HG02840 (cell line): ENCODE measurements at regions not wholly inside any gene's neighbourhood (a gene's known extent, or its start where the extent isn't known, plus 50 kb on each side); places are given as distances from the start of the nearest gene placed in this dataset.
"Not testable (repeated sequence)": the region's sequence is repeated elsewhere in the genome, so short reads cannot be mapped to it uniquely, and the experiment has no call there.

ENCODE experiments used
- ATAC-seq: cut with Tn5 transposase; IDR thresholded peaks from one replicate; pipeline ENCODE4 v1.9.1; 2021; ENCODE audit warnings: mild to moderate bottlenecking, moderate library complexity, moderate number of reproducible peaks; ENCODE audit not compliant: unreplicated experiment, low FRiP score

DNA sequence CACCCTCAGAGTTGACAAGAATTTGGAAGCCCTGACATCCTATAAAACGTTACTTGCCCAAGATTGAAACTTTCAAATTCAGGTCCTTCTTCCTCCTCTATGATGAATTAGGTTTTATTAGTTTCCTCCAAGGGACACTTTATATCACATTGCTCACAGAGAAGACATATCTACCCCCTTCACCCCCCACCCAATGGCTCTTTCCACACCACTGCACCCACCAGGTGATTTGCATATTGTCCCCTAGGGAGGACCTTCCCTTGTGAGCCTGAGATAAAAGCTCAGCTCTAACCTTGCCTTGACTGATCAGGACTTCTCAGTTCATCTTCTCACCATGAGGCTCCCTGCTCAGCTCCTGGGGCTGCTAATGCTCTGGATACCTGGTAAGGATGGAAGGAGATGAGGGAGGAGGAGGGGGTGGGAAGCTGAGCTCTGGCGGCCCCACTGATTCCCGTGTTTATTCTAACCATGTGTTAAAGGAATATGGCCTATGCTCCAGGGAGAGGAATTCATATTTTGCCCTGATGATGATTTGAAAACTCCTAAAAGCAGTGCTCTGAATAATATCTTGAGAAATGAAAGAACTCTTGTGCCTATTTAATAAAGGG, 1255.8 kb downstream of the RPIA start:
- ATAC-seq, result not testable (repeated sequence)

DNA sequence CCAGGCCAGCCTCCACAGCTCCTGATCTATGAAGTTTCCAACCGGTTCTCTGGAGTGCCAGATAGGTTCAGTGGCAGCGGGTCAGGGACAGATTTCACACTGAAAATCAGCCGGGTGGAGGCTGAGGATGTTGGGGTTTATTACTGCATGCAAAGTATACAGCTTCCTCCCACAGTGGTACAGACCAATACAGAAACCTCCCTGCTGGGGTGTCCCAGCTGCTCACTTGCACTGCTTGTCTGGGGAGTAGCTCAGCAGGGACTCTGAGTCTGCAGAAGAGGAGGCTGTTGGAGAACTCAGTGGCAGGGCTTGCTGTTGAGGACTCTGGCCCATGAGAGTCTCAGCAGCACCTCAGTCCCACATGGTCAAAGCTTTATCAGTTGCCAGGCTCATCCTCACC, 1256.6 kb downstream of the RPIA start:
- ATAC-seq, result not testable (repeated sequence)

DNA sequence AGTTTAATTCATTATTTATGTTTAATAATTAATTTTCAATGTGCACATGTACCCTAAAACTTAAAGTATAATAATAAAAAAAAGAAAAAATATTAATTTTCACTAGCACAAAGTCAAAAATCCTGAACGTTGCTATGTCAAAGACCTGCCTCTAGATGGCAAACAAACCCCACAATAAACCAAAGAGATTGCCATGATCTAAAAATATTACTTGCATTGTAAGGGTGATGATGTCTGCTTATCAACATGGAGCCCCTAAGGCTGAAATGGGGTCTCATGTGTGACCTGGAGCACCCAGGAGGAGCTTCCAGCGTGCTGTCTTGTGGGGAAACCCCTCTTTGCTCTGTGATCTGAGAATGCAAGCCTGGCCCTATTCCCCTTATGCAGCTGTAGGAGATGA, 1259.3 kb downstream of the RPIA start:
- not testable (repeated sequence) for ATAC-seq

DNA sequence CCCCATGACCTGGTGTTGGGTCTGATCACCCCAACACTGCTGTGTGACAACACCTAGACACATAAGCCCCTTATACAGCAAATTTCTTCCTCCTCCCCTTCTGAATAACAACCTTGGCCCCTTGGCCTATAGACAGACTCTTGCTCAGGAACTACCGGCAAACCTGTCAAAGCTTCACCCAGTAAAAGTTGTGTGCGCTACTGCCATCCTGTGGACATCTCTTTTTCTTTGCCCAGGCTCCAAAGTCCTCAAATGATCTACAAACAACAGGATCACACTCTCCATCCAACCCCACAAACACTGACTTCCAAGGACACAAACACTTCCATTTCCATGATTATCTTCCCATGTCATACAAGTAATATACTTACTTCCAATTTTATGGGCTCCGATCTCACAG, 1265.8 kb downstream of the RPIA start:
- ATAC-seq, result not testable (repeated sequence)

DNA sequence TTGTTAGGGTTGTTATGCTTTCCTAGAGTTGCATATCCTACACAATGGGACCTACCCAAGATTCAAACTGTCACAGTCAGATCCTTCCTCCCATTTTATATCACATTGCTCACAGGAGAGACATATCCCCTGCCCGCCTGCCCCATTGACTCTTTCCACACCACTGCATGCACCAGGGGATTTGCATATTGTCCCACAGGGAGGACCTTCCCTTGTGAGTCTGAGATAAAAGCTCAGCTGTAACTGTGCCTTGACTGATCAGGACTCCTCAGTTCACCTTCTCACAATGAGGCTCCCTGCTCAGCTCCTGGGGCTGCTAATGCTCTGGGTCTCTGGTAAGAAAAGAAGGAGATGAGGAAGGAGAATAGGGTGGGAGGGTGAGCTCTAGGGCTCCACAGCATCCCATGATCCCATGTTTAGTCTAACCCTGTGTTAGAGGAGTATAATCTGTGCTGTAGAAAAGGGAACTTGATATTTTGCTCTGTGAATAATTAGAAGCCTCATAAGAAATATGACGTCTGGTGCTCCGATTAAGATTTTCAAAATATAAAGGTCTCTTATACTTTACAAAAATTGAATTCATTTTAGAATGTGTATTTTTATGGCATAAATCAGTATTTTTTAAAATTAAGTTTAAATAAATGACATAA, 1268.4 kb downstream of the RPIA start:
- not testable (repeated sequence) for ATAC-seq

DNA sequence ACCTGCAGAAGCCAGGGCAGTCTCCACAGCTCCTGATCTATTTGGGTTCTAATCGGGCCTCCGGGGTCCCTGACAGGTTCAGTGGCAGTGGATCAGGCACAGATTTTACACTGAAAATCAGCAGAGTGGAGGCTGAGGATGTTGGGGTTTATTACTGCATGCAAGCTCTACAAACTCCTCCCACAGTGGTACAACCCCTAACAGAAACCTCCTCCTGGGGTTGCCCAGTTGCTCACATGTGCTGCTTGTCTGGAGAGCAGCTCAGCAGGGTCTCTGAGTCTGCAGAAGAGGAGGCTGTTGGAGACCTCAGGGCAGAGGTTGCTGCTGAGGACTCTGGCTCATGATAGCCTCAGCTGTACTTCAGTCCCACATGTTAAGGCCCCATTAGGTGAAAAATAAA, 1269.1 kb downstream of the RPIA start:
- ATAC-seq, result not testable (repeated sequence)

DNA sequence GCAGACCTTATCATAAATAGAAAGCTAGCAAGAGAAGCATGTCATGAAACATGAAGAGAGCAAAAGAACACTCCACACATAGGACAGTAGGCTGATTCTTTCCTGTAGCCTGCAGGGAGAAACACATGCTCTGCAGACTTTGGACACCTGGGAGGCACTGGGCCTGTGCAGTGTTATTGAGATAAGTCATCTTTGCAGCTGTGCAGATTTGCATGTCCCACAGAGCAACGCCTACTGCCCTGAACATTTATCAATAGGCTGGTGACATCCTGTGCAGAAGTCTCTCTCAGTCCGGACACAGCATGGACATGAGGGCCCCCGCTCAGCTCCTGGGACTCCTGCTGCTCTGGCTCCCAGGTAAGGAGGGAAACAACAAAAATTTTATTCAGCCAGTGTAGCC, 1277.1 kb downstream of the RPIA start:
- ATAC-seq, result not testable (repeated sequence)

DNA sequence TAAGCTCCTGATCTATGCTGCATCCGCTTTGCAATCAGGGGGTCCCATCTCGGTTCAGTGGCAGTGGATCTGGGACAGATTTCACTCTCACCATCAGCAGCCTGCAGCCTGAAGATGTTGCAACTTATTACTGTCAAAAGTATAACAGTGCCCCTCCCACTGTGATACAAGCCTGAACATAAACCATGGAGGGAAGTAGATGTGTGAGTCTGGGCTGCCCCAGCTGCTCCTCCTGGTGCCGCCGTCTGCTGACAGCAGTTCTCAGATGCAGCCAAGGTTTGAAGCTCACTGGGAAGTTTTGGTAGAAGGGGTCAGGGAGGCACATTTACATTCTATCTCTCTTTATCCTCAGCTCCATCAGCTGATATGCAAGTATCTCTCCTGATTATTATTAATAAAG, 1277.7 kb downstream of the RPIA start:
- not testable (repeated sequence) for ATAC-seq

DNA sequence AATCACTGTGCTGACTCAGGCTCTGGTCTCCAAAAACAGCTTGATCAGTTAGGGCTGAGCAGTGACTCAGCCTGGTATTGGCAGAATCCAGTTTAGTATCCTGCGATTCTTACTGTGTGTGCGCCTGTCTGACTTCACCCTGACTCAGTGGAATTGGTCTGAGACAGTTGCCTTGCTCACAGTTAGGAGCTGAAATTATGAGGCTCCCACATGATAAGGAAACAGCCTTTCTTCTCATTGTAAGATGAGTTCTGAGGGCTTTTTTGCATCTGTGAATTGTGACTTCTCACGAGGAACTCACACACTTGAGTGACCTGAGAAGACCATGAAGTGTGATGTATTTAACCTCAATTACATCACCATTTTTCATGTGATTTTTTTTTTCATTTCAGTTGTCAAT, 1282.4 kb downstream of the RPIA start:
- ATAC-seq, result not testable (repeated sequence)

DNA sequence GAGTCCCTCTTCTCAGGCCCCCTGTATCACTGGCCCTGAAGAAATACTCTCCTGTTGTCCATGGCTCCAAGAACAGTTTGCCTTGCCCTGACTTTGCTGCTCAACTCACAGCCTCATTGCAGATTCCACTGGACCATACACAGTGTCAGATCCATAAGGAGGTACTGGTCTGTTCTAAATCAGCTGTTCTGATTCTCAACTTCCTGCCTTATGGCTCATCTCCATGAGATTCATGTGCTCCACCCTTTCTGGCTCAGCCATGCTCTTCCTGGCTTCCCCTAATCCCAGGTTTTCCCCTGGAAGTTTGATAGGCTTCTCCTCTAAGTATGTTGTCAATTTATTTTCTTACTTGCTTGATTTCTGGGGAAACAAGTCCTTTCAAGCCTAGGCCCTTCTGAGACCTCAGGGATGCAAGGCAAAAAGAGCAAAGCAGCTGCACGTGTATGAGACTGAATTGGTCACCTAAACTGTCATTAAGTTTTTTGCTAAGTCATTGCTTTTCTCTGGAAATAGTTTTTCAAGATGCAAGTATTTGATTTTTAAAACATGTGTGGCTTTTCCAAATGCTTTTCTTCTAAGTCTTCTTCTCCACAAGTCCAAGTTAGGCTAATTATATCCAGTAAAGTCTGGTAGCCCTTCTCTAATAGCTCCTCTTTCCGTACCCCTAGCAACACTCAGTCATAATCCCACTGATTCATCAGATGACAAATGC, 1288.5 kb downstream of the RPIA start:
- not testable (repeated sequence) for ATAC-seq

DNA sequence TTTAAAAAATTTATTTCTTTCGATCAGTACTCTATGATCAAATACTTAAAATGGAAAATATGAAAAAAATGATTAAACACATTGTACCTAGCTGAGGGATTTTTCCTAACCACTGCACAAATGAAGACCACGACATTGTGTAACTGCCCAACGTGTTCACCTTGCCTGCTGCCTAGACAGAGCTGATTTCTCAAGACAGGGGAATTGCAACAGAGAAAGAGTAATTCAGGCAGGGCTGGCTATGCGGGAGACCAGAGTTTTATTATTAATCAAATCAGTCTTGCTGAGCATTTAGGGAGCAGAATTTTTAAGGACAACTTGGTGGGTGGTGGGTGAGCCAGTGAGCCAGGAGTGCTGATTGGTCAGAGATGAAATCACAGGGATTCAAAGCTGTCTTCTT, 1290.8 kb downstream of the RPIA start:
- not testable (repeated sequence) for ATAC-seq

DNA sequence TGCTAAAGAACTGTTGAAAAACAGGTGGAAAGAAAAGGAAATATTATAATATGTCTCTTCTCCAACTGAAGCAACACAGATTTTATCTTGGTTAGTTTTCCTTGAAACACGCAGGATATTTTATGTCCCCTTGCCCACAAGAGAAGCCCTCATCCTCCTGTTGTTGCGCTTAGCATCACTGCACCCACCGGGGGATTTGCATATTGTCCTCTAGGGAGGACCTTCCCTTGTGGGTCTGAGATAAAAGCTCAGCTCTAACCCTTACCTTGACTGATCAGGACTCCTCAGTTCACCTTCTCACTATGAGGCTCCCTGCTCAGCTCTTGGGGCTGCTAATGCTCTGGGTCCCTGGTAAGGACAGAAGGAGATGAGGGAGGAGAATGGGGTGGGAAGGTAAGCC, 1294.2 kb downstream of the RPIA start:
- ATAC-seq, result not testable (repeated sequence)

DNA sequence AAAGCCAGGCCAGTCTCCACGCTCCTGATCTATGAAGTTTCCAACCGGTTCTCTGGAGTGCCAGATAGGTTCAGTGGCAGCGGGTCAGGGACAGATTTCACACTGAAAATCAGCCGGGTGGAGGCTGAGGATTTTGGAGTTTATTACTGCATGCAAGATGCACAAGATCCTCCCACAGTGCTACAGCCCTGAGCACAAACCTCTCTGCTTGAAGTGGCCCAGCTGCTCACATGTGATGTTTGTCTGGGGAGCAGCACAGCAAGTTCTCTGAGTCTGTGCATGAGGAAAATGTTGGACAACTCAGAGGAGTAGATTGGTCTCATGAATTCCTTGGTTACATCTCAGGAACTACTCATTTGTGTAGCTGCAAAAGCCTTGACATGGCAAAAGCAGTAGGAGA, 1295.1 kb downstream of the RPIA start:
- ATAC-seq, result not testable (repeated sequence)

DNA sequence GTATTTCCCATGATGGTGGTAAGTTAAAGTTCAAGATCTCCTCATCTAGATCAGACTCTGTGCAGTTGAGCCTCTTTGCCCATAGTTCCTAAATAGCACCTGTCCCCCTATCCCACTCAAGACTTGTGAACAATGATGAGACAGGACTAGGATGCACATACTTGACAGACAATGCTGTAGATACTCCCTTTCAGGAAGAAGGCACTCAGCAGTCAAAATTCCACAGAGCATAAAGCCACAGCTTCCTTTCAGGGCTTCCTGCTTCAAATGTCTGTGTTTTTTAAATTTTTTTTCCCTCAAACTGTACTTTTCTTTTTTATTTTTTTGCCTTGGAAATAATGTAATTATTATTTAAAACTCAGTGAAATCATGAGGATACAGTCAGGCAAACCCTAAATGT, 1305.3 kb downstream of the RPIA start:
- ATAC-seq, result not testable (repeated sequence)

DNA sequence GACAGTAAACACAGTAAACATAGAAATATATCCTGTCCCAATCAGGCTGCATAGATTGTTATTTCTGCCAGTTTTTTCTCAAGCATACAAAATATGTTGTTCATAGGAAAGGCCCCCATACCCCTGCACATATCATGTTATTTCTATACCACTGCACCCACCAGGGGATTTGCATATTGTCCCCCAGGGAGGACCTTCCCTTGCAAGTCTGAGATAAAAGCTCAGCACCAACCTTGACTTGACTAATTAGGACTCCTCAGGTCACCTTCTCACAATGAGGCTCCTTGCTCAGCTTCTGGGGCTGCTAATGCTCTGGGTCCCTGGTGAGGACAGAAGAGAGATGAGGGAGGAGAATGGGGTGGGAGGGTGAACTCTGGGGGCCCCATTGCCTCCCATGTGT, 1313.1 kb downstream of the RPIA start:
- ATAC-seq, result not testable (repeated sequence)

DNA sequence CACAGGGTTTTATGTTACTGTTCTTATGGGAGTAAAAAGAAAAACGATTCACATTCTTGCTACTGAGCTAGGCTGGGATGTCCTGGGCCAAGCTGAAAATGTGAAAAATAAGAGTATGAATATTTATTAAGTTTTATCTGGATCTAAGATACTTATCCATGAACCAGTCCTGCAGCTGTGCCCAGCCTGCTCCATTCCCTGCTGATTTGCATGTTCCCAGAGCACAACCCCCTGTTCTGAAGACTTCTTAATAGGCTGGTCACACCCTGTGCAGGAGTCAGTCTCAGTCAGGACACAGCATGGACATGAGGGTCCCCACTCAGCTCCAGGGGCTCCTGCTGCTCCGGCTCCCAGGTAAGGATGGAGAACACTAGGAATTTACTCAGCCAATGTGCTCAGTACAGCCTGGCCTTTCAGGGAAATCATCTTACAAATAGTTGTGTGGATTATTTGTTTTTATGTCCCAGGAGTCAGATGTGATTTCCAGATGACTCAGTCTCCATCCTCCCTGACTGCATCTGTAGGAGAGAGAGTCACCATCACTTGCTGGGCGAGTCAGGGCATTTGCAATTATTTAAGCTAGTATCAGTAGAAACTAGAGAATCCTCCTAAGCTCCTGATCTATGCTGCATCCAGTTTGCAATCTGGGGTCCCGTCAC, 1319.1 kb downstream of the RPIA start:
- not testable (repeated sequence) for ATAC-seq

DNA sequence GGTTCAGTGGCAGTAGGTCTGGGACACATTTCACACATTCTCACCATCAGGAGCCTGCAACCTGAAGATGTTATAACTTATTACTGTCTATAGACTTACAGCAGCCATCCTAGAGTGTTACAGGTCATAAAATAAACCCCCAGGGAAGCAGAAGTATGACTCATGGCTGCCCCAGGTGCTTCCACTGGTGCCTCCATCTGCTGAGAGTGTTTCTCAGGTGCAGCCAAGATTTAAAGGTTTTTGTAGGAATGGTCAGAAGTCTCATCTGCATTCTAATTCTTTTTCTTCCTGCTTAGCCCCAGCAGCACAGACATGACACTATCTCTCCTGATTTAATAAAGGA, 1319.6 kb downstream of the RPIA start:
- ATAC-seq, result not testable (repeated sequence)

DNA sequence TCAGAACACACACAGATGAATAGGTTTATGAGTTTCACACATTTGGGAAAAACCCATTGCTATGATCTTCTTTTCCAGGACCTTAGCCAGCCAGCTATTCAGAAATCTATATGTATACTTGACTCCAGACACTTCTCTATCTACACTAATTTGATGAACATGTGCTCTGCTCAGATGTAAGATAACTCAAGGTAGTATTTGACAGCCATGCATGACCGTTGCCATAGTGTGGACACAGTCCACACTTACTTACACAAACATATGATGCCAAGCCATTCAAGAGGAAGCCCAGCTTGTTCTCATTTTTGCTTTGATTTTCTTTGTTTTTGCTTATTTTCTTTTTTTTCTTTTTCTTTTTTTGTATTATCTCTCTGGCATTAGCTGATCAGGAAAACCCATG, 1328.4 kb downstream of the RPIA start:
- ATAC-seq, result not testable (repeated sequence)

DNA sequence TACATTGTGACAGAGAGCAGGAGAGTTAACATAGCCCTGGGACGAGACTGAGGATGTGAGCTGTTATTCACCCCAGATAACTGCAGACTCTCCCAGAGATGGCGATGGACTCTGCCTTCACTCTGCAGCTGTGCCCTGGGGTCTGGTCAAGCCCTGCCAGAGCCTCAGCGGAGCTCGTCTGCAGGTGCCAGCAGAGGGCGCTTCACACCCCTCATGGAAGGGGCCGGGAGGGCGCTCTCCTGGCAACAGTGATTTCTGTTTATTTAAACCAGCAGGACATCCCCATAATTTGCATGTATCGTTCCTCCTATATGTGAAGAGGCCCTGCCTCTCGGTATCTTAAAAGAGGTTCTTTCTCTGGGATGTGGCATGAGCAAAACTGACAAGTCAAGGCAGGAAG, 1329.8 kb downstream of the RPIA start:
- not testable (repeated sequence) for ATAC-seq

DNA sequence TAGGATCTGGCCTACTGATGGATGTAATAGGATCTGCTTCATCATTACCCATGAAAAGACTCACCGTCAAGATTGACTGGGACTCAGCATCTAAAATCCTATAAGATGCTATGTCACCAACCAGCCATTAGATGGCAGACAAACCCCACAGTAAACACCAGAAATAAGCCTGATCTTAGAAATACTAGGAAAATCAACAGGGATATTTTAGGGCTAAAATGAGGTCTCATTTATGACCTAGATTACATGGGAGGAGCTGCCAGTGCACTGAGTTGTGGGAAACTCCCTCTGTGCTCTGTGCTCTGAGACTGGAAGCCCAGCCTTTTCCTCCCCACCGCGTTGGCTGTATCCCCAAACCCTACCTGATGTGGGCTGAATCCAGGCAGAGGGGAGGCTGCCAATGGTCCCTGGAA, 1335.8 kb downstream of the RPIA start:
- ATAC-seq, result not testable (repeated sequence)

DNA sequence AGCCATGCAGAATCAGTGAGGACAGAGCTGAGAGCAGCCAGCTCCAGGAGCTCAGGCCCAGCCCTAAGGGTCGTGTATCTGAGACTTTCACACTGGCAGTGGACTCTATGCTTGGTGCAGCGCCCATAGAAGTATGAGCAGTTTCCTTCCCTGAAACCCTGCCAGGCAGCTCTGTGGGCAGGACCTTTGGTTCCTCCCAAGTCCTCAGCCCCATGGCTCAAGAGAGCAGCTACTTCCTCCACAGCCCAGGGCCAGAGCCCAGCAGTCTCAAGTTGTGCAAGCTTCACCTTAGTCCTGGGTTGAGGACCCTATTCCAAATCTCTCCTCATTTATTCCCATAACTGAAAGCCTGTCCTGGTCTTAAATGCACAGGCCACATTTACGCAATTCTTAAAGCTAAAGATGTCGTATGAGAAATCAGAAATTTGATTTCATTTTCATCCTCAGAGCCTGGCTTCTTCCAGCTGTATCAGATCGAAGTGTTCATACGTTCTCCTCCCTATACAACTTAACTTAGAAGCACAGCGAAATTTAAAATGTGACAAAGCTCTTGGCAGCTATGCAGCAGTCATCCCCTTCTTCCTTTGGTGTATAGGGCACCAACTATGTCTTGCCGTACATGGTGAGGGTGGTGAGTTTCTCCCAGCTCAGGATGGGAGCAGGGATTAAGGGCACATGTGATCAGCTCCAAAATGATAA, 1337.1 kb downstream of the RPIA start:
- ATAC-seq, result not testable (repeated sequence)
